Hepatocyte (in vitro differentiated cells): ENCODE measurements at regions not wholly inside any gene's neighbourhood (a gene's known extent, or its start where the extent isn't known, plus 50 kb on each side); places are given as distances from the start of the nearest gene placed in this dataset.

ENCODE experiments used
- EZH2 ChIP-seq: fragments of 200-600 bp; sonication (generic); IDR thresholded peaks from 2 replicates; pipeline ENCODE4 v1.6.1; 2016; ENCODE audit warnings: antibody characterized with exemption, mild to moderate bottlenecking, borderline replicate concordance
- EZH2phosphoT487 ChIP-seq: fragments of 200-600 bp; sonication (generic); IDR thresholded peaks from one replicate; pipeline ENCODE4 v1.6.1; 2018; ENCODE audit warnings: antibody characterized with exemption, mild to moderate bottlenecking, low read depth, moderate library complexity; ENCODE audit not compliant: unreplicated experiment, severe bottlenecking
- TF ChIP-seq, protein P1 (sequence below): fragments of 200-600 bp; sonication (generic); IDR thresholded peaks from 2 replicates; pipeline ENCODE4 v1.5.1; 2016; ENCODE audit warnings: antibody characterized with exemption, mild to moderate bottlenecking; ENCODE audit not compliant: poor library complexity

- TF ChIP-seq EZH2phosphoT487 (no peak), EZH2 (no peak)
- TF ChIP-seq, protein P1, sequence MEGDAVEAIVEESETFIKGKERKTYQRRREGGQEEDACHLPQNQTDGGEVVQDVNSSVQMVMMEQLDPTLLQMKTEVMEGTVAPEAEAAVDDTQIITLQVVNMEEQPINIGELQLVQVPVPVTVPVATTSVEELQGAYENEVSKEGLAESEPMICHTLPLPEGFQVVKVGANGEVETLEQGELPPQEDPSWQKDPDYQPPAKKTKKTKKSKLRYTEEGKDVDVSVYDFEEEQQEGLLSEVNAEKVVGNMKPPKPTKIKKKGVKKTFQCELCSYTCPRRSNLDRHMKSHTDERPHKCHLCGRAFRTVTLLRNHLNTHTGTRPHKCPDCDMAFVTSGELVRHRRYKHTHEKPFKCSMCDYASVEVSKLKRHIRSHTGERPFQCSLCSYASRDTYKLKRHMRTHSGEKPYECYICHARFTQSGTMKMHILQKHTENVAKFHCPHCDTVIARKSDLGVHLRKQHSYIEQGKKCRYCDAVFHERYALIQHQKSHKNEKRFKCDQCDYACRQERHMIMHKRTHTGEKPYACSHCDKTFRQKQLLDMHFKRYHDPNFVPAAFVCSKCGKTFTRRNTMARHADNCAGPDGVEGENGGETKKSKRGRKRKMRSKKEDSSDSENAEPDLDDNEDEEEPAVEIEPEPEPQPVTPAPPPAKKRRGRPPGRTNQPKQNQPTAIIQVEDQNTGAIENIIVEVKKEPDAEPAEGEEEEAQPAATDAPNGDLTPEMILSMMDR: no peak
Measured at GRCh38 chr18:24632158-24632988, 171.9 kb downstream of the HRH4 start.
